ENCODE measurements at regions not wholly inside any gene's neighbourhood (a gene's known extent, or its start where the extent isn't known, plus 50 kb on each side); places are given as distances from the start of the nearest gene placed in this dataset.

DNA sequence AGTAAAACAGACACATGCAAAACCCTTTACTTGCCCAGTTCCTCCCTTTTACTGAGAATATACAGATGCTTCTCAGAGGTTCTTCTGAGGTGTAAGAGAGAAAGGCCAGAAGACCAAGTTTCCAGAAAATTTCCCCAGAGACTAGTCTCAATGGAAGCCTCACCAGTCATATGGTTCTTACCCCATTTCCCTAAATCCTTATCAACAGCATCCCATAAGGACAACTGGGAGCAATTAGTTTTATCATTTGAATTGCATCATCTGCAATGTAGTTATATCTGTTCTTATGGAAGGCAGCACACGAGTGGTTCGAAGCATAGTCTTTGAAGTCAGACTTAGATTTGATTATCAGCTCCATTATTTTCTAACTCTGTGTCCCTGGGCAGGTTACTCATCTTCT lies 203.6 kb upstream of the PPARGC1A start:
- no peak for DNase-seq

DNA sequence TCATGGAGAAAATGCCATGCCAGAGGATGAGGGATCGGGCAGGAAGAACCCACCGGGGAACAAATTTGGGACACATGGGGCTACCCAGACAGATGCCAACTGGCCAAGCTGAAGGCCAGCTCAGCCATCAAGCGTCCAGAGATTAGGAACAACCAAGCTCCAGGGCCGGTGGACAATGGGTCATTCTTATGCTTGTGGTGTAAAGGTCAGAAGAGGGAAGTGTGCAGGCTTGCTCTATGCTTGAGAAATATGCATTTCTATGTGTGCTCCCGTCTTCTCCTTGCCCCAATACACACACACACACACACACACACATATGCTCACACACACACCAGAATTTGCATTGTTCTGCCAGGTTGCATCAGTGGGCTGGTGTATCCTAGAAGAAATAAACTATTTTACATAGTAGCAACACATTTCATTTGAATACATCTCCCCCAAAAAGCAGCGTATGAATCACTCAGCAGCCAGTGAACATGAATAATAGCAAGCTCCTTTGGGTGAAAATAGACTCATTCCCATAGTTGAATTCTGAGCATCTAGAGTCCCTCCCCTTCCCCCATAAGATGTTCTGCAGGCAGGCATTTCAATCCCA lies 201.9 kb upstream of the PPARGC1A start:
- DNase-seq = no peak

GRCh38 chr4:24089851-24090534 lies 200.1 kb upstream of the PPARGC1A start:
- no peak for DNase-seq

GRCh38 chr4:24080871-24081270 lies 191.0 kb upstream of the PPARGC1A start:
- no peak for DNase-seq

GRCh38 chr4:24078347-24078962 lies 188.6 kb upstream of the PPARGC1A start:
- no peak for DNase-seq

DNA sequence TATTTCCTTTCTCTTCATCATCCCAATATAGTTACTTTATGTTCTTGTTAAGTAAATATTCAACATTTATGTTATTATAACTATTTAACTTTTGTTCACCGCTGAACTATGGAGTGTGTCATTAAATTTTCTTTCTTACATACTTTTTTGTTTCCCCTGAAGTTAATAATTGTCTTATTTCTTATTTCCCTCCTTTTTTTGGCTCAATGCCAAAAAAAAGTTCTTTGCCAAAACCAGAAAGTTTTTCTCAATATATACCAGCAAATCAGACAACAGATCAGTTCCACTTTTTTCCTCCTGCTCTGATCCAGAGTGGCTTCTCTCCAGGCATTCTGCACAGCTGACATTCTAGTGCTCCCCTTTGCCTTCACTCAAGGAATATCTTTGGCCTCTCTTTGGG lies 187.0 kb upstream of the PPARGC1A start:
- DNase-seq = no peak

DNA sequence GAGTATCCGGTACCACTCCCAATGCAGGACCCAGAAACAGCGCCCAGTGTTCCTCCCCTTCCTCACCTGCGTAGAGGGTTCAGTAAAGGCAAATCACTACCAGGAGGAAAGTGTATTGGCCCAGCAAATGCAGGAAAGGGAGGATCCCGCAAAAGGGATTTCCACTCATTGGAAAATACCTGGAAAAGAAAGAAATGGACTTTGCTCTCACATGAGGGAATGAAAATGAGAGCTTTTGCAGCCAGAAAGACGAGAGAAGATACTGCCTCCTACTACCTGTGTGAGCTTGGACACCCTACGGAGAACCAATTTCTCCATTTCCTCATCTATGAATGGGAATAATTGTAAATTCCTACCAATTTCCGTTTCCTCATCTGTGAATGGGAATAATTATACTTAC lies 184.1 kb upstream of the PPARGC1A start:
- DNase-seq = no peak

DNA sequence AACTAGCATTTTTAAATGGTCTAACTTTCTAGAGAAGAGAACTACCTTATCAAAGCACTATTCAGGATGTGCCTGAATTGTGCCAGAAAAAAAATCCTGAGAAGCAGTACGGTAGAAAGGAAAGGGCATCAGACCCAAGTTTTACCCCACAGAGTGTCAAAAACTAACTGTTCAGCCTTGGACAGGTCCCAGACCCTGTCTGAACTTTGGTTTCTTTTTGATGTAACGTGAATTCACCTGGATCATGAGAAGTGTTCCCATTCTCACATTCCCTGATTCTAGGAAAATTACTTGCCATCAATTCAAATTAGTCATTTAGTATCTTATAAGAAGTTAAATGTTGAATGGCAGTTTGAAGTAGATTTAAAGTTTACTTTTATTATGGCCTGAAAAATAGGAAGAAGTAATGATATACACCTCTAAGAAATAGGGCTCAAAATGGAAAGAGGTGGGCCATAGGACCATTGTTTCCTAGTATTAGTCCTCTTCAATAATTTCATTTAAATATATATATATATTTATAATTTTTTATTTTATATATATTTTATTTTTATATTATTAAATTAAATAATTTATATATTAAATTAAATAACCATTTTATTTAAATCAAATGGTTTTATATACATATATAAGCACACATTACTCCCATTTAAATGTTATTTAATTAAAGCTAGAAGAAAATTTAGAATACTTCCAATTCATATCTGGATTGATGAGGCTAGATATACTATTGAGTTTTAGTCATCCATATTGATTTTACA lies 181.9 kb upstream of the PPARGC1A start:
- no peak for DNase-seq

DNA sequence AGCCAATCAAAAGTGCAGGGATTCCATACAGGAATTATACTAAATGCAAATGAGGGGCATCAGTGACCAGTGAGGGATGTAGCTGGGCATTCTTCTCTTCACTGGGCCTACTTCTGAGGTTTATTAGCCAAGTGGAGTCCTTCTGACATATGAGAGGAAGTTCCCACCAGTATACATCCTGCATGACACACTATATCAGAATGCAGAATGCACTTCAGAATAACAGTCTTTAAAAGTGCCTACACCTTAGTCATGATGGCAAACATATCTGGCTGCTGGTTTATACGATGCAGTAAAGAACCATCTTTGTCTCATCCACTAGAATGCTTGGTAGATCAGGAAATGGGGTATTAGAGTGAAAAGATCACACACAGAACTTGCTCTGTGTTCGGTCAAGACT lies 180.3 kb upstream of the PPARGC1A start:
- DNase-seq = no peak

GRCh38 chr4:24067367-24068193 lies 177.7 kb upstream of the PPARGC1A start:
- DNase-seq = no peak

- no peak for DNase-seq
These were observed 176.1 kb upstream of the PPARGC1A start for GRCh38 chr4:24065974-24066373.

DNA sequence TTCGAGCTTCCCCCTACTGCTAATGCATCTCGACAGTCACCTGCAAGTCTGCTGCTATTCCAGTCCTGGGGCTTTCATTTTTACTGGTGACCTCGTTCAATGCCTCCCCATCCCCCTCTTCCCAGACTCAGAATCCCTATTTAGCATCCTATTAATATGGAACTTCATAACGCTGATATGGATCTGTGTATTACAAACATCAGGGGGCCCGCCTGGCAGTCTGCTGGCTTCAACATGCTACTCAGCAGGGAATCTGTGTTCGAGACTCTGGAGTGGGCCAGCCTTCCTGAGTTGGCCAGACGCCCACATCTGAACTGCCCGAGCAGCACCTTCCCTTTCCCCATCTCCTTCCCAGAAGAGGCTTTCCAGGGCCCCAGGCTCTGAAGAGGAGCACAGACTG lies 173.9 kb upstream of the PPARGC1A start:
- no peak for DNase-seq

GRCh38 chr4:24060932-24061331 lies 171.1 kb upstream of the PPARGC1A start:
- no peak for DNase-seq

DNA sequence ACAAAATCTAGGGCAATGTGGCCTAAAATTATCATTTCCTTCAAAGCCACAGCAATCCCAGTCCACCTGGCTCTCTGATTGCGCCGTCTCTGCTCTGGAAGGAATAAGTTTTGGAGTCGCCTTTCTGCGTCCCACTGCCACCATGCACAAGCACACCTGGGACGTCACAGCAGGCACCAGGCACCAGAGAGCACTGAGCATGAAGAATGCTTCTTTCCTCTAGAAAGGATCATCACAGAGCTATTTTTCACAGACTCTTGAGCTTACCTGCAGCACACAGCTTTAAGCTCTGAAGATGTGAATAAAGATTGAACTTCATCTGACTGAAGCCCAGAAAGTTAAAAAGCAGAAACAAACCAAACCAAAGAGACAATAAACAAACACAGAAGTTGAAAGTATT lies 170.0 kb upstream of the PPARGC1A start:
- no peak for DNase-seq

DNA sequence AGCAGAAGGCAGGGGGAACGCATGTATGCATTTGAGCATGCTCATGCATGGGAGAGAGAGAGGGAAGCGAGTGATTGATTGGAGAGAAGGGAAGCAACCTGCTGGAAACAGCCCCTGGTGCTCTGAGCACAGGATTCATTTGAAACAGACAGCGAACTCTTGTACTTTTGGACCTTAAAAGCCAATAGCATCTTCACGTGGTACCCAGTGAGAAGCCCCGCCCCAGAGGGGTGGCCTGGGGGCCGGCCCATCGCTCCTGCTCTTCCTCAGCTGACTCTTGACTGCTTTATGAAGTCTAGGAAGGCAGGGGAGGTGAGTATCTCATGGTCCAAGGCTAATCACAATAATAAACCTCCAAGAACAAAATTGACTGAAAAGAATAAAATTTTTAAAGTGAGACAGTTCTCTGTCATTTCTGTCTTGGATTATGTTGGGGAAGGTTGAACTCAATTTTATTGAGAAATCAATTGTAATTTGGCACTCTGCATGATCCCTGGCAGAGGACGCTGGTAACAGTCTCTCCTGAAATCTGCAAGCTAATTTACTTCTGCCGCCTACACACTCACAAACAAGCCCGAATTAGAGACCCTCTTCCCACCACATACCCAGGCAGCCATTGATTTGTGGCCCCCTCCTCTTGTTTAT lies 168.2 kb upstream of the PPARGC1A start:
- no peak for DNase-seq

- no peak for DNase-seq
These were observed 166.4 kb upstream of the PPARGC1A start for GRCh38 chr4:24056289-24056688.

DNA sequence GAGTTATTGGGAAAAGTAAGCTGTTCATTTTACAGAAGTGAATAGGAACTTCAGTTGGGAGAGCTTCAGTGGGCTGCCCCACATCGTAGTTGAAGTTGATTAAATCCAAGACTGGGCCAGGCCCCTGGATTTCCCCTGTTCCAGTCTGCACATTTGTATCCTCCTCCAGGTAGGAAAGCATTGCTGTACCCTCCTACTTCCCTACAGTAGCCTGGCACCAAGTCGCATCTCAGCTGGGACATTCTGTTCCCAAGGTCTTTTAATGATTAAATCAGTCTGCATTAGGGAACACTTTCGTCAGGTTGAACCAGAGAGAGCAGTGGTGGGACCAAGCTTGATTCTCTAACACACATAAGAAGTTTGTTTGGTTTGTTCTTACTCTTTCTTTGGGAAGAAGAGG lies 165.8 kb upstream of the PPARGC1A start:
- no peak for DNase-seq

DNA sequence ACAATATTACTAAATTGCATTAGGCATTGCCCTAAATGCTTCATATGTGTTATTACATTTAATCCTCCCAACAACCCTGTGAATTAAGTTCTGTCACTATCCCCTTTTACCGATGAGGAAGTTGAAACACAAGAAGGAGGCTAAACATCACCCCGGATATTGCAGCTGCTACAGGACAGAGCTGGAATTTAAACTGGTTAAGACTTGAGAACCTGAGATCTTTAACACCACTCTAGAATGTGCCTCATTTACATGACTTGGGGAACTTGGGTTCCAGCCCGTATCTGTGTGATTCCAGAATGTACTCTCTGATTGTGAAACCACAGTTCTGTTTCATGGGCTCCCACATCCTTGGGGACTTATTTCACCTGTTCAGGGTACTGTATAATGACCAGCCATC lies 165.1 kb upstream of the PPARGC1A start:
- no peak for DNase-seq

DNA sequence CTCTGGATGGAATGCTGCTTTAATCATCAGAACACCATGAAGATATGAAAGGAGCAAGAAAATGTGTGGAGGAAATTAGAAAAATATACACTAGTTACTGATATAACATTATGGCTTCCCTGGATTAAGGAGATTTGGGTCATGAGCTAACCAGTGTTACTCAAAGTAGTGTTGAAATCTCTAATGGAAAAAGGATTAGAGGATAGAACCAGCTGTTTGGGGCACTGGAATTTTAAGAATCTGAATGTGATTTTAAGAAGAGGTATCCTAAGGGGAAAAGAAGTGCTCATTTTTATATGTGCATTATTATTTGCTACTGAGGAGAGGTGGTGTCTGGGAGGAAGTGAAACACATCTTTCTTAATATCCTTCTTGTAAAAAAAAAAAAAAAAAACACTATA lies 164.1 kb upstream of the PPARGC1A start:
- no peak for DNase-seq

DNA sequence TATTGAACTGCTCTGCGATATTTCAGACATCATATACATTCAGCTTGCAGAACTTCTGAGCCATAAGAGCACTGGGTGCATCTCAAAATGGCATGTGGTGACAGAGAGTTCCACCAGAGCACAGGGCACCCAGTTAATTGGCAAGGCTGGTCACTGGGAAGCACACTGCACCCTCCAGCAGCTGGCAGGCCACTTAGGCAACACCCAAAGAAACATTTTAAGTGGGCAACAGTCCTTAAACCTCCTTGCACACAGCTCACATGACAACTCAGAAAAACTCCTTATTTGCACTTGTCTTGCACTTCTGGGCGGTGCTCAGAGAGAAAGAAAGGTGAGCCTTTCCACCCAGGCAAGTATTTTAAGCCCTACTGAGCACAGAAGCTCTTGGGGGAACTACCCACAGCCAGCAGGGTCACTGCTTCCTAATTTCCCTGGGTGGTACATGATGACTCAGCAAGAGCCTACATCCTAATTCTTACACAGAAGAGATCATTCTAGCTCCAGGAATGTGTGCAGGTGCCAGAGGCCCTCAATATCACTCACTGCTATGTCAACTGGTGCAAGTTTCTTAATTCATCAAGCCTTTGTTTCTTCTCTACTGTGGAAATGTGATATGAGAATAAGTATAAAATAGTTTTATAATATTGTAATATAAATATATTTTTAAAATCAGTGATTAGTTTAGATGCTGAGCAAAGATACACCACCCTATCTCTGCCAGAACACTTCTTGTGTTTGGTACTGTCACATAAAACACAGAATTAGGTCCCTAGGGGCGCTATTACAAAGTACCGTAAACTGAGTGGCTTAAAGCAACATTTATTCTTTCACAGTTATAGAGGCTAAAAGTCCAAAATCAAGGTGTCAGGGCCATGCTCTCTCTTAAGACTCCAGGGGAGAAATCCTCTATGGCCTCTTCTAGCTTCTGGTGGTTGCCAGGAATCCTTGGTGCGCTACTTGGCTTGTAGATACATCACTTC lies 155.1 kb upstream of the PPARGC1A start:
- no peak for DNase-seq

GRCh38 chr4:24042094-24042493 lies 152.2 kb upstream of the PPARGC1A start:
- DNase-seq = no peak

All from CD4-positive, alpha-beta T cell treated with Interferon alpha-2 for 1 hour (primary cell).